Activated naive CD8-positive, alpha-beta T cell treated with anti-CD3 and anti-CD28 coated beads, Interleukin-2, amount 10 ng/mL, durations not matched to agents 7 days and 5 days (primary cell): ENCODE measurements at regions not wholly inside any gene's neighbourhood (a gene's known extent, or its start where the extent isn't known, plus 50 kb on each side); places are given as distances from the start of the nearest gene placed in this dataset.

Experiments
- ATAC-seq: fragments of 150-1000 bp; cut with Tn5 transposase; one replicate; pipeline ENCODE4 v1.10.0; 2021; ENCODE audit warnings: low read depth, moderate library complexity
- POLR2A ChIA-PET: fragments of 350-600 bp; sonication (Branson Sonifier 250); formaldehyde crosslinking; loops from one replicate; lab custom pipeline; 2021; ENCODE audit warnings: antibody characterized with exemption; lab: Charles Lee
- DNase-seq: peaks from one replicate; pipeline ENCODE4 v3.0.0; 2021
- H3K27ac Mint-ChIP-seq: one replicate; pipeline ENCODE4 v1.8.0; 2022; ENCODE audit warnings: mild to moderate bottlenecking, mixed read lengths
- H3K27me3 Mint-ChIP-seq: one replicate; pipeline ENCODE4 v1.8.0; 2022; ENCODE audit warnings: mild to moderate bottlenecking, moderate library complexity, mixed read lengths
- H3K36me3 Mint-ChIP-seq: one replicate; pipeline ENCODE4 v1.8.0; 2021; ENCODE audit warnings: mild to moderate bottlenecking, mixed read lengths
- H3K4me1 Mint-ChIP-seq: one replicate; pipeline ENCODE4 v1.8.0; 2021; ENCODE audit warnings: mixed read lengths
- H3K4me3 Mint-ChIP-seq: one replicate; pipeline ENCODE4 v1.8.0; 2022; ENCODE audit warnings: mild to moderate bottlenecking, moderate library complexity, mixed read lengths
- H3K9me3 Mint-ChIP-seq: one replicate; pipeline ENCODE4 v1.8.0; 2021; ENCODE audit warnings: mixed read lengths

GRCh38 chr15:94125698-94126097 lies 105.7 kb upstream of the MCTP2 start:
- Mint-ChIP-seq H3K4me3 (no peak overlapping the region), H3K9me3 (no peaks in the 10 kb centered on the region), H3K27me3 (peaks cover 15% of the 10 kb centered on the region), H3K27ac (no peak overlapping the region), H3K36me3 (no peaks in the 10 kb centered on the region), H3K4me1 (peaks cover 2% of the 10 kb centered on the region)
- POLR2A ChIA-PET = no interaction called here
- ATAC-seq (no peak), DNase-seq (no peak)

GRCh38 chr15:94125156-94125555 lies 106.2 kb upstream of the MCTP2 start:
- H3K4me1 Mint-ChIP-seq = peaks cover 2% of the 10 kb centered on the region
- POLR2A ChIA-PET = no interaction called here
- DNase-seq (no peak), ATAC-seq (no peak)
- no peaks in the 10 kb centered on the region for H3K9me3 Mint-ChIP-seq
- H3K27ac Mint-ChIP-seq = no peak overlapping the region
- H3K27me3 Mint-ChIP-seq = peaks cover 9% of the 10 kb centered on the region
- H3K4me3 Mint-ChIP-seq = no peak overlapping the region
- no peaks in the 10 kb centered on the region for H3K36me3 Mint-ChIP-seq

GRCh38 chr15:94122516-94122915 lies 108.8 kb upstream of the MCTP2 start:
- ATAC-seq = no peak
- Mint-ChIP-seq H3K4me1 (peaks cover 2% of the 10 kb centered on the region), H3K27ac (no peak overlapping the region), H3K9me3 (no peaks in the 10 kb centered on the region), H3K27me3 (peaks cover 7% of the 10 kb centered on the region), H3K36me3 (no peaks in the 10 kb centered on the region), H3K4me3 (no peak overlapping the region)
- POLR2A ChIA-PET = no interaction called here
- DNase-seq = no peak

GRCh38 chr15:94119923-94120775 lies 111.2 kb upstream of the MCTP2 start:
- no peak for DNase-seq
- POLR2A ChIA-PET = no interaction called here
- Mint-ChIP-seq H3K27ac (no peak overlapping the region), H3K9me3 (no peaks in the 10 kb centered on the region), H3K4me1 (peaks cover under 1% of the 10 kb centered on the region), H3K36me3 (no peaks in the 10 kb centered on the region), H3K4me3 (no peak overlapping the region), H3K27me3 (peaks cover 4% of the 10 kb centered on the region)
- peak; percentile 99 for ATAC-seq

- POLR2A ChIA-PET = no interaction called here
- no peak for ATAC-seq
- Mint-ChIP-seq H3K36me3 (no peaks in the 10 kb centered on the region), H3K9me3 (no peaks in the 10 kb centered on the region), H3K27ac (no peak overlapping the region), H3K4me1 (no peaks in the 10 kb centered on the region), H3K4me3 (no peak overlapping the region), H3K27me3 (peaks cover 12% of the 10 kb centered on the region)
- DNase-seq = no peak
Measured at GRCh38 chr15:94119298-94119811, 112.0 kb upstream of the MCTP2 start.

GRCh38 chr15:94110476-94111130 lies 120.8 kb upstream of the MCTP2 start:
- ATAC-seq = no peak
- H3K4me1 Mint-ChIP-seq = no peaks in the 10 kb centered on the region
- peaks cover 39% of the 10 kb centered on the region for H3K27me3 Mint-ChIP-seq
- H3K27ac Mint-ChIP-seq = no peak overlapping the region
- POLR2A ChIA-PET = no interaction called here
- H3K4me3 Mint-ChIP-seq = no peak overlapping the region
- DNase-seq = no peak
- H3K36me3 Mint-ChIP-seq = no peaks in the 10 kb centered on the region
- H3K9me3 Mint-ChIP-seq = no peaks in the 10 kb centered on the region

GRCh38 chr15:94107652-94108051 lies 123.7 kb upstream of the MCTP2 start:
- DNase-seq (no peak), ATAC-seq (no peak)
- Mint-ChIP-seq H3K4me1 (no peaks in the 10 kb centered on the region), H3K4me3 (no peak overlapping the region), H3K27ac (no peak overlapping the region), H3K27me3 (peaks cover 16% of the 10 kb centered on the region), H3K9me3 (no peaks in the 10 kb centered on the region), H3K36me3 (no peaks in the 10 kb centered on the region)
- POLR2A ChIA-PET = no interaction called here

GRCh38 chr15:94105760-94106159 lies 125.6 kb upstream of the MCTP2 start:
- no peak for DNase-seq
- Mint-ChIP-seq H3K4me1 (no peaks in the 10 kb centered on the region), H3K27ac (no peak overlapping the region), H3K36me3 (no peaks in the 10 kb centered on the region), H3K4me3 (no peak overlapping the region), H3K9me3 (no peaks in the 10 kb centered on the region), H3K27me3 (peaks cover 9% of the 10 kb centered on the region)
- POLR2A ChIA-PET = no interaction called here
- no peak for ATAC-seq

GRCh38 chr15:94100863-94101262 lies 130.5 kb upstream of the MCTP2 start:
- H3K4me3 Mint-ChIP-seq = no peak overlapping the region
- POLR2A ChIA-PET = no interaction called here
- ATAC-seq (no peak), DNase-seq (no peak)
- H3K4me1 Mint-ChIP-seq = no peaks in the 10 kb centered on the region
- no peaks in the 10 kb centered on the region for H3K36me3 Mint-ChIP-seq
- no peak overlapping the region for H3K27ac Mint-ChIP-seq
- no peaks in the 10 kb centered on the region for H3K9me3 Mint-ChIP-seq
- H3K27me3 Mint-ChIP-seq = peaks cover 6% of the 10 kb centered on the region

- Mint-ChIP-seq H3K9me3 (no peaks in the 10 kb centered on the region), H3K27ac (no peak overlapping the region), H3K4me1 (no peaks in the 10 kb centered on the region), H3K27me3 (peaks cover 8% of the 10 kb centered on the region), H3K36me3 (no peaks in the 10 kb centered on the region), H3K4me3 (no peak overlapping the region)
- POLR2A ChIA-PET = no interaction called here
- ATAC-seq = no peak
- no peak for DNase-seq
Measured at GRCh38 chr15:94099574-94099960, 131.8 kb upstream of the MCTP2 start.

GRCh38 chr15:94098921-94099573 lies 132.3 kb upstream of the MCTP2 start:
- Mint-ChIP-seq H3K27ac (no peak overlapping the region), H3K36me3 (no peaks in the 10 kb centered on the region), H3K9me3 (no peaks in the 10 kb centered on the region), H3K4me1 (no peaks in the 10 kb centered on the region), H3K4me3 (no peak overlapping the region), H3K27me3 (peaks cover 6% of the 10 kb centered on the region)
- ATAC-seq = no peak
- DNase-seq = no peak
- POLR2A ChIA-PET = no interaction called here

GRCh38 chr15:94097552-94097951 lies 133.8 kb upstream of the MCTP2 start:
- no peak for ATAC-seq

GRCh38 chr15:94094310-94094709 lies 137.1 kb upstream of the MCTP2 start:
- H3K9me3 Mint-ChIP-seq = no peaks in the 10 kb centered on the region
- no peak overlapping the region for H3K27ac Mint-ChIP-seq
- POLR2A ChIA-PET = no interaction called here
- no peak for DNase-seq
- no peaks in the 10 kb centered on the region for H3K4me1 Mint-ChIP-seq
- no peaks in the 10 kb centered on the region for H3K36me3 Mint-ChIP-seq
- no peak for ATAC-seq
- no peak overlapping the region for H3K4me3 Mint-ChIP-seq
- H3K27me3 Mint-ChIP-seq = peaks cover 21% of the 10 kb centered on the region

More at GRCh38 chr15:94097552-94097951, 133.8 kb upstream of the MCTP2 start:
- no peaks in the 10 kb centered on the region for H3K9me3 Mint-ChIP-seq
- peaks cover 16% of the 10 kb centered on the region for H3K27me3 Mint-ChIP-seq
- POLR2A ChIA-PET = no interaction called here
- H3K27ac Mint-ChIP-seq = no peak overlapping the region
- no peak for DNase-seq
- H3K4me3 Mint-ChIP-seq = no peak overlapping the region
- H3K4me1 Mint-ChIP-seq = no peaks in the 10 kb centered on the region
- no peaks in the 10 kb centered on the region for H3K36me3 Mint-ChIP-seq
